K562 (cell line): ENCODE measurements at regions not wholly inside any gene's neighbourhood (a gene's known extent, or its start where the extent isn't known, plus 50 kb on each side); places are given as distances from the start of the nearest gene placed in this dataset.

Experiments used
- EP400 ChIP-seq: fragments of 450-650 bp; IDR thresholded peaks from 2 replicates; pipeline ENCODE4 v1.6.1; 2017; ENCODE audit warnings: antibody characterized with exemption, mild to moderate bottlenecking, moderate library complexity
- POLR2A ChIP-seq: fragments of 450-650 bp; conservative IDR thresholded peaks from 2 replicates; pipeline ENCODE4 v1.6.1; 2016
- TFAP4 ChIP-seq: sonication (generic); formaldehyde crosslinking; IDR thresholded peaks from 2 replicates; pipeline ENCODE4 v1.8.0; 2022; ENCODE audit warnings: missing genetic modification reagents, mild to moderate bottlenecking, moderate library complexity, borderline replicate concordance
- TF ChIP-seq, protein P1 (sequence below): fragments of 450-650 bp; IDR thresholded peaks from 2 replicates; pipeline ENCODE4 v1.6.1; 2016; ENCODE audit warnings: low read depth
- TF ChIP-seq, protein P2 (sequence below): fragments of 450-650 bp; IDR thresholded peaks from 2 replicates; pipeline ENCODE4 v1.6.1; 2016; ENCODE audit warnings: mild to moderate bottlenecking, moderate library complexity

GRCh38 chr6:168923171-168923570 is 330.5 kb downstream of the THBS2 start:
- no peak for TF ChIP-seq TFAP4 (CRISPR knock-in tag)
- TF ChIP-seq, protein P1, sequence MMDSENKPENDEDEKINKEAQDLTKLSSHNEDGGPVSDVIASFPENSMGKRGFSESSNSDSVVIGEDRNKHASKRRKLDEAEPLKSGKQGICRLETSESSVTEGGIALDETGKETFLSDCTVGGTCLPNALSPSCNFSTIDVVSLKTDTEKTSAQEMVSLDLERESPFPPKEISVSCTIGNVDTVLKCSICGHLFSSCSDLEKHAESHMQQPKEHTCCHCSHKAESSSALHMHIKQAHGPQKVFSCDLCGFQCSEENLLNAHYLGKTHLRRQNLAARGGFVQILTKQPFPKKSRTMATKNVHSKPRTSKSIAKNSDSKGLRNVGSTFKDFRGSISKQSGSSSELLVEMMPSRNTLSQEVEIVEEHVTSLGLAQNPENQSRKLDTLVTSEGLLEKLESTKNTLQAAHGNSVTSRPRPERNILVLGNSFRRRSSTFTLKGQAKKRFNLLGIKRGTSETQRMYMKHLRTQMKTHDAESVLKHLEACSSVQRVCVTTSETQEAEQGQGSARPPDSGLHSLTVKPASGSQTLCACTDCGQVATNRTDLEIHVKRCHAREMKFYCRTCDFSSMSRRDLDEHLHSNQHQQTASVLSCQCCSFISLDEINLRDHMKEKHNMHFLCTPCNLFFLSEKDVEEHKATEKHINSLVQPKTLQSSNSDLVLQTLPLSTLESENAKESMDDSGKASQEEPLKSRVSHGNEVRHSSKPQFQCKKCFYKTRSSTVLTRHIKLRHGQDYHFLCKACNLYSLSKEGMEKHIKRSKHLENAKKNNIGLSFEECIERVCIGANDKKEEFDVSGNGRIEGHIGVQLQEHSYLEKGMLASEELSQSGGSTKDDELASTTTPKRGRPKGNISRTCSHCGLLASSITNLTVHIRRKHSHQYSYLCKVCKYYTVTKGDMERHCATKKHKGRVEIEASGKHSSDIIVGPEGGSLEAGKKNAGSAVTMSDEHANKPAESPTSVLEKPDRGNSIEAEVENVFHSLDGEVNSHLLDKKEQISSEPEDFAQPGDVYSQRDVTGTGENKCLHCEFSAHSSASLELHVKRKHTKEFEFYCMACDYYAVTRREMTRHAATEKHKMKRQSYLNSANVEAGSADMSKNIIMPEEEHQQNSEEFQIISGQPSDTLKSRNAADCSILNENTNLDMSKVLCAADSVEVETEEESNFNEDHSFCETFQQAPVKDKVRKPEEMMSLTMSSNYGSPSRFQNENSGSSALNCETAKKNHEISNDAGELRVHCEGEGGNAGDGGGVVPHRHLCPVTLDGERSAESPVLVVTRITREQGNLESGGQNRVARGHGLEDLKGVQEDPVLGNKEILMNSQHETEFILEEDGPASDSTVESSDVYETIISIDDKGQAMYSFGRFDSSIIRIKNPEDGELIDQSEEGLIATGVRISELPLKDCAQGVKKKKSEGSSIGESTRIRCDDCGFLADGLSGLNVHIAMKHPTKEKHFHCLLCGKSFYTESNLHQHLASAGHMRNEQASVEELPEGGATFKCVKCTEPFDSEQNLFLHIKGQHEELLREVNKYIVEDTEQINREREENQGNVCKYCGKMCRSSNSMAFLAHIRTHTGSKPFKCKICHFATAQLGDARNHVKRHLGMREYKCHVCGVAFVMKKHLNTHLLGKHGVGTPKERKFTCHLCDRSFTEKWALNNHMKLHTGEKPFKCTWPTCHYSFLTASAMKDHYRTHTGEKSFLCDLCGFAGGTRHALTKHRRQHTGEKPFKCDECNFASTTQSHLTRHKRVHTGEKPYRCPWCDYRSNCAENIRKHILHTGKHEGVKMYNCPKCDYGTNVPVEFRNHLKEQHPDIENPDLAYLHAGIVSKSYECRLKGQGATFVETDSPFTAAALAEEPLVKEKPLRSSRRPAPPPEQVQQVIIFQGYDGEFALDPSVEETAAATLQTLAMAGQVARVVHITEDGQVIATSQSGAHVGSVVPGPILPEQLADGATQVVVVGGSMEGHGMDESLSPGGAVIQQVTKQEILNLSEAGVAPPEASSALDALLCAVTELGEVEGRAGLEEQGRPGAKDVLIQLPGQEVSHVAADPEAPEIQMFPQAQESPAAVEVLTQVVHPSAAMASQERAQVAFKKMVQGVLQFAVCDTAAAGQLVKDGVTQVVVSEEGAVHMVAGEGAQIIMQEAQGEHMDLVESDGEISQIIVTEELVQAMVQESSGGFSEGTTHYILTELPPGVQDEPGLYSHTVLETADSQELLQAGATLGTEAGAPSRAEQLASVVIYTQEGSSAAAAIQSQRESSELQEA: no peak
- no peak for TF ChIP-seq EP400
- TF ChIP-seq, protein P2, sequence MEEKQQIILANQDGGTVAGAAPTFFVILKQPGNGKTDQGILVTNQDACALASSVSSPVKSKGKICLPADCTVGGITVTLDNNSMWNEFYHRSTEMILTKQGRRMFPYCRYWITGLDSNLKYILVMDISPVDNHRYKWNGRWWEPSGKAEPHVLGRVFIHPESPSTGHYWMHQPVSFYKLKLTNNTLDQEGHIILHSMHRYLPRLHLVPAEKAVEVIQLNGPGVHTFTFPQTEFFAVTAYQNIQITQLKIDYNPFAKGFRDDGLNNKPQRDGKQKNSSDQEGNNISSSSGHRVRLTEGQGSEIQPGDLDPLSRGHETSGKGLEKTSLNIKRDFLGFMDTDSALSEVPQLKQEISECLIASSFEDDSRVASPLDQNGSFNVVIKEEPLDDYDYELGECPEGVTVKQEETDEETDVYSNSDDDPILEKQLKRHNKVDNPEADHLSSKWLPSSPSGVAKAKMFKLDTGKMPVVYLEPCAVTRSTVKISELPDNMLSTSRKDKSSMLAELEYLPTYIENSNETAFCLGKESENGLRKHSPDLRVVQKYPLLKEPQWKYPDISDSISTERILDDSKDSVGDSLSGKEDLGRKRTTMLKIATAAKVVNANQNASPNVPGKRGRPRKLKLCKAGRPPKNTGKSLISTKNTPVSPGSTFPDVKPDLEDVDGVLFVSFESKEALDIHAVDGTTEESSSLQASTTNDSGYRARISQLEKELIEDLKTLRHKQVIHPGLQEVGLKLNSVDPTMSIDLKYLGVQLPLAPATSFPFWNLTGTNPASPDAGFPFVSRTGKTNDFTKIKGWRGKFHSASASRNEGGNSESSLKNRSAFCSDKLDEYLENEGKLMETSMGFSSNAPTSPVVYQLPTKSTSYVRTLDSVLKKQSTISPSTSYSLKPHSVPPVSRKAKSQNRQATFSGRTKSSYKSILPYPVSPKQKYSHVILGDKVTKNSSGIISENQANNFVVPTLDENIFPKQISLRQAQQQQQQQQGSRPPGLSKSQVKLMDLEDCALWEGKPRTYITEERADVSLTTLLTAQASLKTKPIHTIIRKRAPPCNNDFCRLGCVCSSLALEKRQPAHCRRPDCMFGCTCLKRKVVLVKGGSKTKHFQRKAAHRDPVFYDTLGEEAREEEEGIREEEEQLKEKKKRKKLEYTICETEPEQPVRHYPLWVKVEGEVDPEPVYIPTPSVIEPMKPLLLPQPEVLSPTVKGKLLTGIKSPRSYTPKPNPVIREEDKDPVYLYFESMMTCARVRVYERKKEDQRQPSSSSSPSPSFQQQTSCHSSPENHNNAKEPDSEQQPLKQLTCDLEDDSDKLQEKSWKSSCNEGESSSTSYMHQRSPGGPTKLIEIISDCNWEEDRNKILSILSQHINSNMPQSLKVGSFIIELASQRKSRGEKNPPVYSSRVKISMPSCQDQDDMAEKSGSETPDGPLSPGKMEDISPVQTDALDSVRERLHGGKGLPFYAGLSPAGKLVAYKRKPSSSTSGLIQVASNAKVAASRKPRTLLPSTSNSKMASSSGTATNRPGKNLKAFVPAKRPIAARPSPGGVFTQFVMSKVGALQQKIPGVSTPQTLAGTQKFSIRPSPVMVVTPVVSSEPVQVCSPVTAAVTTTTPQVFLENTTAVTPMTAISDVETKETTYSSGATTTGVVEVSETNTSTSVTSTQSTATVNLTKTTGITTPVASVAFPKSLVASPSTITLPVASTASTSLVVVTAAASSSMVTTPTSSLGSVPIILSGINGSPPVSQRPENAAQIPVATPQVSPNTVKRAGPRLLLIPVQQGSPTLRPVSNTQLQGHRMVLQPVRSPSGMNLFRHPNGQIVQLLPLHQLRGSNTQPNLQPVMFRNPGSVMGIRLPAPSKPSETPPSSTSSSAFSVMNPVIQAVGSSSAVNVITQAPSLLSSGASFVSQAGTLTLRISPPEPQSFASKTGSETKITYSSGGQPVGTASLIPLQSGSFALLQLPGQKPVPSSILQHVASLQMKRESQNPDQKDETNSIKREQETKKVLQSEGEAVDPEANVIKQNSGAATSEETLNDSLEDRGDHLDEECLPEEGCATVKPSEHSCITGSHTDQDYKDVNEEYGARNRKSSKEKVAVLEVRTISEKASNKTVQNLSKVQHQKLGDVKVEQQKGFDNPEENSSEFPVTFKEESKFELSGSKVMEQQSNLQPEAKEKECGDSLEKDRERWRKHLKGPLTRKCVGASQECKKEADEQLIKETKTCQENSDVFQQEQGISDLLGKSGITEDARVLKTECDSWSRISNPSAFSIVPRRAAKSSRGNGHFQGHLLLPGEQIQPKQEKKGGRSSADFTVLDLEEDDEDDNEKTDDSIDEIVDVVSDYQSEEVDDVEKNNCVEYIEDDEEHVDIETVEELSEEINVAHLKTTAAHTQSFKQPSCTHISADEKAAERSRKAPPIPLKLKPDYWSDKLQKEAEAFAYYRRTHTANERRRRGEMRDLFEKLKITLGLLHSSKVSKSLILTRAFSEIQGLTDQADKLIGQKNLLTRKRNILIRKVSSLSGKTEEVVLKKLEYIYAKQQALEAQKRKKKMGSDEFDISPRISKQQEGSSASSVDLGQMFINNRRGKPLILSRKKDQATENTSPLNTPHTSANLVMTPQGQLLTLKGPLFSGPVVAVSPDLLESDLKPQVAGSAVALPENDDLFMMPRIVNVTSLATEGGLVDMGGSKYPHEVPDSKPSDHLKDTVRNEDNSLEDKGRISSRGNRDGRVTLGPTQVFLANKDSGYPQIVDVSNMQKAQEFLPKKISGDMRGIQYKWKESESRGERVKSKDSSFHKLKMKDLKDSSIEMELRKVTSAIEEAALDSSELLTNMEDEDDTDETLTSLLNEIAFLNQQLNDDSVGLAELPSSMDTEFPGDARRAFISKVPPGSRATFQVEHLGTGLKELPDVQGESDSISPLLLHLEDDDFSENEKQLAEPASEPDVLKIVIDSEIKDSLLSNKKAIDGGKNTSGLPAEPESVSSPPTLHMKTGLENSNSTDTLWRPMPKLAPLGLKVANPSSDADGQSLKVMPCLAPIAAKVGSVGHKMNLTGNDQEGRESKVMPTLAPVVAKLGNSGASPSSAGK: no peak
- no peak for TF ChIP-seq POLR2A
